ENCODE measurements at regions not wholly inside any gene's neighbourhood (a gene's known extent, or its start where the extent isn't known, plus 50 kb on each side); places are given as distances from the start of the nearest gene placed in this dataset.

- H3K36me3 Mint-ChIP-seq = no peaks in the 10 kb centered on the region
- intact Hi-C loops (cut with micrococcal nuclease) = no loop called here
Measured at GRCh38 chr2:236348976-236349375, 84.8 kb upstream of the ASB18 start.

GRCh38 chr2:236350426-236350825 lies 86.2 kb upstream of the ASB18 start:
- DNase-seq (no peak), ATAC-seq (no peak)
- WGBS (ENCODE audit: insufficient coverage) = 84% methylated on average over 10 of the region's 10 CpGs
- Histone ChIP-seq H3K4me3 (ENCODE audit: low read length) (no peak overlapping the region), H3K9me3 (ENCODE audit: control insufficient read depth, insufficient read depth, low read length) (no peaks in the 10 kb centered on the region), H3K27ac (ENCODE audit: low read length) (no peak overlapping the region), H3K4me1 (ENCODE audit: control insufficient read depth, insufficient read depth, low read length) (no peaks in the 10 kb centered on the region), H3K27me3 (ENCODE audit: control insufficient read depth, insufficient read depth, low read length) (peaks cover 2% of the 10 kb centered on the region), H3K36me3 (ENCODE audit: control insufficient read depth, insufficient read depth, low read length) (no peaks in the 10 kb centered on the region)
- H3K36me3 Mint-ChIP-seq = no peaks in the 10 kb centered on the region
- TF ChIP-seq CTCF (IDR thresholded peaks at IDR 0.05) = no peak
- H3K4me1 Mint-ChIP-seq = peaks cover 6 to 7% of the 10 kb centered on the region in 2 donors
- intact Hi-C loops (cut with micrococcal nuclease) = no loop called here
- H3K27ac Mint-ChIP-seq = no peak overlapping the region
- H3K4me3 Mint-ChIP-seq = no peak overlapping the region
- no peaks in the 10 kb centered on the region for H3K9me3 Mint-ChIP-seq
- peaks cover 16 to 35% of the 10 kb centered on the region in 2 donors for H3K27me3 Mint-ChIP-seq (ENCODE audit: low read depth in 2 of 2)

More at GRCh38 chr2:236348976-236349375, 84.8 kb upstream of the ASB18 start:
- ATAC-seq (no peak), DNase-seq (no peak)
- Histone ChIP-seq H3K4me1 (ENCODE audit: control insufficient read depth, insufficient read depth, low read length) (no peaks in the 10 kb centered on the region), H3K27ac (ENCODE audit: low read length) (no peak overlapping the region), H3K9me3 (ENCODE audit: control insufficient read depth, insufficient read depth, low read length) (no peaks in the 10 kb centered on the region), H3K4me3 (ENCODE audit: low read length) (no peak overlapping the region), H3K27me3 (ENCODE audit: control insufficient read depth, insufficient read depth, low read length) (peaks cover 2% of the 10 kb centered on the region), H3K36me3 (ENCODE audit: control insufficient read depth, insufficient read depth, low read length) (no peaks in the 10 kb centered on the region)
- peaks cover 6 to 7% of the 10 kb centered on the region in 2 donors for H3K4me1 Mint-ChIP-seq
- WGBS (ENCODE audit: insufficient coverage) = 93% methylated on average over 4 of the region's 6 CpGs
- no peak for TF ChIP-seq CTCF (IDR thresholded peaks at IDR 0.05)
- no peak overlapping the region for H3K27ac Mint-ChIP-seq
- peaks cover 16 to 35% of the 10 kb centered on the region in 2 donors for H3K27me3 Mint-ChIP-seq (ENCODE audit: low read depth in 2 of 2)
- no peak overlapping the region for H3K4me3 Mint-ChIP-seq
- no peaks in the 10 kb centered on the region for H3K9me3 Mint-ChIP-seq

DNA sequence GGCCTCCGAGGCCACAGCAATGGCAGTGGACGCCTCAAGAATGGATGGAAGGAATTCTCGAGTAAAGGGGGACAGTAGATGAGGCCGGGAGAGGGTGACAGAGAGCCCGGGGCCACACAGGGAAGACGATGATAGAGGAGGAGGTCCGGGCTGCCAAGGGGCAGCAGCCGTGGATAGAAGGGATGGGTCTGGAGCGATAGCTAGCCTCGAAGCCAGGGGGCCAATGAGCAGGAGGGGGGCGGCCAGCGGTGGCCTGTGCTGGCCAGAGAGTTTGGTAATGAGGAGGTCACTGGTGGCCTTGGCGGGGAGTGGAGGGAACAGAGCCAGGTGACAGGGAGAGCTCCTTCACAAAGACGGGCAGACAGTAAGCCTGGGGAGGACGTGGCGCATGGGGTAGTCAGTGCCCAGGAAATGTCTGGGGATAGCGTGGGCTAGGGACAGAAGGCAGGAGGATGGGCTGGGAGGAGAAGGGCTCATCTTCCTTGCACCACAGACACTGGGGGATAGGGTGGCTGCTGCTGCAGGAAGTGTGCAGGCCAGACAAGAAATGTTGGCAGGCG lies 87.8 kb upstream of the ASB18 start:
- intact Hi-C loops (cut with micrococcal nuclease) = loop anchor here (2.0 kb wide), 1 partner anchor 675 kb away; no protein-coding TSS in a partner anchor
- no peak for ATAC-seq
- Mint-ChIP-seq H3K9me3 (no peaks in the 10 kb centered on the region), H3K36me3 (no peaks in the 10 kb centered on the region), H3K27ac (no peak overlapping the region), H3K27me3 (ENCODE audit: low read depth in 2 of 2) (peaks cover 14 to 25% of the 10 kb centered on the region in 2 donors), H3K4me3 (no peak overlapping the region), H3K4me1 (peaks cover 6 to 7% of the 10 kb centered on the region in 2 donors)
- Histone ChIP-seq H3K4me1 (ENCODE audit: control insufficient read depth, insufficient read depth, low read length) (no peaks in the 10 kb centered on the region), H3K4me3 (ENCODE audit: low read length) (no peak overlapping the region), H3K36me3 (ENCODE audit: control insufficient read depth, insufficient read depth, low read length) (no peaks in the 10 kb centered on the region), H3K27ac (ENCODE audit: low read length) (no peak overlapping the region), H3K27me3 (ENCODE audit: control insufficient read depth, insufficient read depth, low read length) (peaks cover 2% of the 10 kb centered on the region), H3K9me3 (ENCODE audit: control insufficient read depth, insufficient read depth, low read length) (no peaks in the 10 kb centered on the region)
- TF ChIP-seq CTCF (IDR thresholded peaks at IDR 0.05) = no peak
- WGBS (ENCODE audit: insufficient coverage) = 84% methylated on average over 17 of the region's 18 CpGs
- no peak for DNase-seq
